A549 (cell line): ENCODE measurements at regions not wholly inside any gene's neighbourhood (a gene's known extent, or its start where the extent isn't known, plus 50 kb on each side); places are given as distances from the start of the nearest gene placed in this dataset.

ENCODE experiments used
- ATAC-seq, 2 experiments: fragments of 200-7000 bp in 1 of 2; fragments of >200 bp in 1 of 2; cut with Nextera tagmentation in 1 of 2; cut with Tn5 transposase in 1 of 2; 3 replicates each; pipeline versions ENCODE4 v1.8.0 to v1.9.1; 2018 to 2020; ENCODE audit warnings: mild to moderate bottlenecking in 1 of 2, moderate library complexity in 1 of 2
- CTCF ChIA-PET: fragments of 300-600 bp; sonication (Branson Sonifier 250); formaldehyde crosslinking; extraction: SDS; loops from one replicate; lab custom pipeline; 2021; ENCODE audit warnings: antibody characterized with exemption, inconsistent platforms; lab: Yijun Ruan, JAX
- POLR2A ChIA-PET: fragments of 350-600 bp; formaldehyde crosslinking; extraction: SDS; loops from one replicate; lab custom pipeline; 2021; ENCODE audit warnings: antibody characterized with exemption, inconsistent platforms; lab: Yijun Ruan, JAX
- DNase-seq, 2 experiments: peaks; one replicate each; pipeline versions ENCODE4 v3.0.0 to v3.0.0-alpha.2; 2011 to 2016; ENCODE audit warnings: low read depth in 1 of 2, low spot score in 1 of 2
- FAIRE-seq: peaks from 2 replicates; lab custom pipeline; 2011; peaks lifted over from hg19 to GRCh38; lab: Jason Lieb, UNC
- H3K27ac ChIP-seq, 2 experiments: fragments of >200 bp; sonication (Bioruptor Twin); formaldehyde crosslinking; 3 replicates each; pipeline ENCODE4 v1.5.1; 2016 to 2017
- H3K4me1 ChIP-seq: fragments of >200 bp; sonication (Bioruptor Twin); formaldehyde crosslinking; 3 replicates; pipeline ENCODE4 v1.6.1; 2016
- H3K4me2 ChIP-seq: fragments of >200 bp; sonication (Bioruptor Twin); formaldehyde crosslinking; 3 replicates; pipeline ENCODE4 v1.6.1; 2016
- H3K4me3 ChIP-seq: fragments of >200 bp; sonication (Bioruptor Twin); formaldehyde crosslinking; 3 replicates; pipeline ENCODE4 v1.5.1; 2016
- H3K9me3 ChIP-seq: fragments of >200 bp; sonication (Bioruptor Twin); formaldehyde crosslinking; 3 replicates; pipeline ENCODE4 v1.6.1; 2016
- ATOH8 ChIP-seq: fragments of 250-450 bp; sonication (Bioruptor Pico); IDR thresholded peaks from 2 replicates; pipeline ENCODE4 v1.5.0; 2020; ENCODE audit warnings: low read depth, mild to moderate bottlenecking, moderate library complexity
- BHLHE40 ChIP-seq: IDR thresholded peaks from 2 replicates; pipeline ENCODE4 v1.6.1; 2012; ENCODE audit warnings: low read depth, low read length, inconsistent platforms
- CBX2 ChIP-seq: fragments of 200-600 bp; sonication (generic); IDR thresholded peaks from 2 replicates; pipeline ENCODE4 v1.6.1; 2016; ENCODE audit warnings: low read depth, mild to moderate bottlenecking, borderline replicate concordance
- E2F6 ChIP-seq: IDR thresholded peaks from 2 replicates; pipeline ENCODE4 v1.6.1; 2012; ENCODE audit warnings: low read depth, borderline replicate concordance
- EHMT2 ChIP-seq: fragments of 200-600 bp; sonication (generic); IDR thresholded peaks from 2 replicates; pipeline ENCODE4 v1.6.1; 2016; ENCODE audit warnings: antibody characterized with exemption, low read depth, mild to moderate bottlenecking, moderate library complexity
- FOSB ChIP-seq: fragments of 250-450 bp; sonication (Bioruptor Pico); IDR thresholded peaks from 2 replicates; pipeline ENCODE4 v1.5.0; 2020; ENCODE audit warnings: mild to moderate bottlenecking, moderate library complexity
- FOSL2 ChIP-seq, 2 experiments: fragments of 450-650 bp in 1 of 2; fragments of >200 bp in 1 of 2; sonication (Bioruptor Twin) in 1 of 2; formaldehyde crosslinking; IDR thresholded peaks; 2 replicates each; pipeline versions ENCODE4 v1.5.0 to v1.6.1; 2016 to 2020; ENCODE audit warnings: mild to moderate bottlenecking in 1 of 2, moderate library complexity in 1 of 2
- GATA3 ChIP-seq: IDR thresholded peaks from 2 replicates; pipeline ENCODE4 v1.6.1; 2012; ENCODE audit warnings: borderline replicate concordance
- HOXA7 ChIP-seq: fragments of 250-450 bp; sonication (Bioruptor Pico); IDR thresholded peaks from 2 replicates; pipeline ENCODE4 v1.5.0; 2020; ENCODE audit warnings: mild to moderate bottlenecking, moderate library complexity
- HOXB13 ChIP-seq: fragments of 250-450 bp; sonication (Bioruptor Pico); IDR thresholded peaks from 2 replicates; pipeline ENCODE4 v1.5.0; 2020; ENCODE audit warnings: low read depth, mild to moderate bottlenecking, moderate library complexity
- KDM5A ChIP-seq: fragments of 200-600 bp; sonication (generic); IDR thresholded peaks from 2 replicates; pipeline ENCODE4 v1.6.1; 2016; ENCODE audit warnings: antibody characterized with exemption, mild to moderate bottlenecking
- MAFK ChIP-seq: fragments of 450-650 bp; IDR thresholded peaks from 2 replicates; pipeline ENCODE4 v1.6.1; 2014; ENCODE audit not compliant: partially characterized antibody
- MAX ChIP-seq: IDR thresholded peaks from 2 replicates; pipeline ENCODE4 v1.6.1; 2012
- MYC ChIP-seq: IDR thresholded peaks from 2 replicates; pipeline ENCODE4 v1.6.1; 2012; ENCODE audit warnings: mild to moderate bottlenecking, inconsistent platforms, low read length, improper control_type of control experiment, borderline replicate concordance
- PBX3 ChIP-seq: IDR thresholded peaks from 2 replicates; pipeline ENCODE4 v1.6.1; 2012
- POLR2AphosphoS2 ChIP-seq: conservative IDR thresholded peaks from 2 replicates; pipeline ENCODE4 v1.6.1; 2012; ENCODE audit warnings: low read length, improper control_type of control experiment, inconsistent platforms
- RARB ChIP-seq: fragments of 250-450 bp; sonication (Bioruptor Pico); IDR thresholded peaks from 2 replicates; pipeline ENCODE4 v1.8.0; 2021; ENCODE audit warnings: mild to moderate bottlenecking, moderate library complexity
- REST ChIP-seq: fragments of 200-600 bp; sonication (generic); IDR thresholded peaks from 2 replicates; pipeline ENCODE4 v1.6.1; 2016; ENCODE audit warnings: antibody characterized with exemption, mild to moderate bottlenecking, moderate library complexity
- RFX5 ChIP-seq: fragments of 450-650 bp; IDR thresholded peaks from 2 replicates; pipeline ENCODE4 v1.7.1; 2014; ENCODE audit warnings: antibody characterized with exemption, mild to moderate bottlenecking, moderate library complexity
- SREBF2 ChIP-seq: fragments of 450-650 bp; IDR thresholded peaks from 2 replicates; pipeline ENCODE4 v1.6.1; 2014; ENCODE audit warnings: mild to moderate bottlenecking, moderate library complexity
- ZC3H11A ChIP-seq: fragments of 450-650 bp; IDR thresholded peaks from 2 replicates; pipeline ENCODE4 v1.6.1; 2014; ENCODE audit warnings: antibody characterized with exemption, mild to moderate bottlenecking
- ZNF302 ChIP-seq: fragments of 250-450 bp; sonication (Bioruptor Pico); IDR thresholded peaks from 2 replicates; pipeline ENCODE4 v1.9.0; 2021; ENCODE audit warnings: inconsistent platforms, mild to moderate bottlenecking, moderate library complexity
- ZSCAN20 ChIP-seq: fragments of 250-450 bp; sonication (Bioruptor Pico); IDR thresholded peaks from 2 replicates; pipeline ENCODE4 v1.8.0; 2022; ENCODE audit warnings: mild to moderate bottlenecking, moderate library complexity
- WGBS: methylation state at CpG from one replicate; pipeline ENCODE4 v1.1.6; 2017; ENCODE audit errors: missing lambda C conversion rate; 5-methylcytosine and 5-hydroxymethylcytosine counted together
- TF ChIP-seq, protein P1 (sequence below): fragments of 150-350 bp; IDR thresholded peaks from 2 replicates; pipeline ENCODE4 v1.6.1; 2014; ENCODE audit warnings: low read depth, mild to moderate bottlenecking, low read length
- TF ChIP-seq, protein P2 (sequence below): fragments of >200 bp; sonication (Bioruptor Twin); formaldehyde crosslinking; IDR thresholded peaks from 3 replicates; pipeline ENCODE4 v1.5.1; 2016
- TF ChIP-seq, protein P3 (sequence below): fragments of >200 bp; sonication (Bioruptor Twin); formaldehyde crosslinking; IDR thresholded peaks from 3 replicates; pipeline ENCODE4 v1.6.1; 2016

DNA sequence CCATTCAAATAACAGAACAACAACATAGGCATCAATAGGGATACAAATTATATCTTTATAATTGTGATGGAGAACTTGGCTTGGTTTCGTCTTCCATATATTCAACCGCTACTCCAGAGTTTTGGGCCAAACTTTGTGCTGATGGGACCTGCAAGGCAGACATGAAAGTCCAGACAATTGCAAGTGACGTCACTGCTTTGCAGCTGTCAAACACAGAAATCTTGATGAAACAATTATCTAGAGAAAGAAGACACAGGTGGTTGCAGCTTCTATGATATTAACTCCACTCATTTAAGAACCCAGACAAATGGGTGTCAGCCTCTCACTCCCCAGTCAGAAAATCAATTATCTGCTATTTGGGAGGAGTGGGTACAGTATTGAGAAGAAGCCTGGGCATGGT lies 390.6 kb downstream of the NUF2 start:
- H3K9me3 ChIP-seq, result no peaks in the 10 kb centered on the region
- no peak overlapping the region for H3K4me2 ChIP-seq
- H3K4me3 ChIP-seq, result no peak overlapping the region
- DNase-seq (no peak), FAIRE-seq (no peak), ATAC-seq (no peak)
- ChIA-PET POLR2A (no interaction called here), CTCF (no interaction called here)
- no peak overlapping the region for H3K27ac ChIP-seq
- H3K4me1 ChIP-seq, result no peaks in the 10 kb centered on the region
- TF ChIP-seq, protein P1, sequence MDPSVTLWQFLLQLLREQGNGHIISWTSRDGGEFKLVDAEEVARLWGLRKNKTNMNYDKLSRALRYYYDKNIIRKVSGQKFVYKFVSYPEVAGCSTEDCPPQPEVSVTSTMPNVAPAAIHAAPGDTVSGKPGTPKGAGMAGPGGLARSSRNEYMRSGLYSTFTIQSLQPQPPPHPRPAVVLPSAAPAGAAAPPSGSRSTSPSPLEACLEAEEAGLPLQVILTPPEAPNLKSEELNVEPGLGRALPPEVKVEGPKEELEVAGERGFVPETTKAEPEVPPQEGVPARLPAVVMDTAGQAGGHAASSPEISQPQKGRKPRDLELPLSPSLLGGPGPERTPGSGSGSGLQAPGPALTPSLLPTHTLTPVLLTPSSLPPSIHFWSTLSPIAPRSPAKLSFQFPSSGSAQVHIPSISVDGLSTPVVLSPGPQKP, result no peak
- TF ChIP-seq HOXA7 (CRISPR knock-in tag), result no peak
- TF ChIP-seq, protein P2, sequence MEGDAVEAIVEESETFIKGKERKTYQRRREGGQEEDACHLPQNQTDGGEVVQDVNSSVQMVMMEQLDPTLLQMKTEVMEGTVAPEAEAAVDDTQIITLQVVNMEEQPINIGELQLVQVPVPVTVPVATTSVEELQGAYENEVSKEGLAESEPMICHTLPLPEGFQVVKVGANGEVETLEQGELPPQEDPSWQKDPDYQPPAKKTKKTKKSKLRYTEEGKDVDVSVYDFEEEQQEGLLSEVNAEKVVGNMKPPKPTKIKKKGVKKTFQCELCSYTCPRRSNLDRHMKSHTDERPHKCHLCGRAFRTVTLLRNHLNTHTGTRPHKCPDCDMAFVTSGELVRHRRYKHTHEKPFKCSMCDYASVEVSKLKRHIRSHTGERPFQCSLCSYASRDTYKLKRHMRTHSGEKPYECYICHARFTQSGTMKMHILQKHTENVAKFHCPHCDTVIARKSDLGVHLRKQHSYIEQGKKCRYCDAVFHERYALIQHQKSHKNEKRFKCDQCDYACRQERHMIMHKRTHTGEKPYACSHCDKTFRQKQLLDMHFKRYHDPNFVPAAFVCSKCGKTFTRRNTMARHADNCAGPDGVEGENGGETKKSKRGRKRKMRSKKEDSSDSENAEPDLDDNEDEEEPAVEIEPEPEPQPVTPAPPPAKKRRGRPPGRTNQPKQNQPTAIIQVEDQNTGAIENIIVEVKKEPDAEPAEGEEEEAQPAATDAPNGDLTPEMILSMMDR, result no peak
- no peak for TF ChIP-seq ATOH8 (CRISPR knock-in tag)
- TF ChIP-seq, protein P3, sequence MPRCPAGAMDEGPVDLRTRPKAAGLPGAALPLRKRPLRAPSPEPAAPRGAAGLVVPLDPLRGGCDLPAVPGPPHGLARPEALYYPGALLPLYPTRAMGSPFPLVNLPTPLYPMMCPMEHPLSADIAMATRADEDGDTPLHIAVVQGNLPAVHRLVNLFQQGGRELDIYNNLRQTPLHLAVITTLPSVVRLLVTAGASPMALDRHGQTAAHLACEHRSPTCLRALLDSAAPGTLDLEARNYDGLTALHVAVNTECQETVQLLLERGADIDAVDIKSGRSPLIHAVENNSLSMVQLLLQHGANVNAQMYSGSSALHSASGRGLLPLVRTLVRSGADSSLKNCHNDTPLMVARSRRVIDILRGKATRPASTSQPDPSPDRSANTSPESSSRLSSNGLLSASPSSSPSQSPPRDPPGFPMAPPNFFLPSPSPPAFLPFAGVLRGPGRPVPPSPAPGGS, result no peak
- no peak for TF ChIP-seq BHLHE40
- TF ChIP-seq SREBF2, result no peak
- no peak for TF ChIP-seq E2F6
- no peak for TF ChIP-seq POLR2AphosphoS2
- TF ChIP-seq ZSCAN20, result no peak
- no peak for TF ChIP-seq CBX2
- no peak for TF ChIP-seq PBX3
- TF ChIP-seq RARB, result no peak
- no peak for TF ChIP-seq GATA3
- TF ChIP-seq RFX5, result no peak
- 23% methylated on average over 3 of the region's 3 CpGs for WGBS

- H3K4me1 ChIP-seq, result no peaks in the 10 kb centered on the region
- POLR2A ChIA-PET, result no interaction called here
- no peak for DNase-seq
- FAIRE-seq, result no peak
- ATAC-seq, result no peak
- H3K27ac ChIP-seq, result no peak overlapping the region
- 1% methylated on average over 3 of the region's 3 CpGs for WGBS
- H3K4me2 ChIP-seq, result no peak overlapping the region
- H3K9me3 ChIP-seq, result peaks cover 7% of the 10 kb centered on the region; the same call in 2 of the 3 replicates
- no peak overlapping the region for H3K4me3 ChIP-seq
- CTCF ChIA-PET, result no interaction called here
- TF ChIP-seq ZC3H11A (no peak), SREBF2 (no peak), HOXB13 (CRISPR knock-in tag) (no peak), MAX (no peak), KDM5A (no peak), FOSB (CRISPR knock-in tag) (no peak), EHMT2 (no peak), MYC (no peak), HOXA7 (CRISPR knock-in tag) (no peak), MAFK (no peak), ZNF302 (CRISPR knock-in tag) (no peak), FOSL2 (IDR thresholded peaks at IDR 0.05) (no peak), FOSL2 (CRISPR knock-in tag; IDR thresholded peaks at IDR 0.05) (no peak), REST (no peak)
- TF ChIP-seq, protein P3, result no peak
Measured at GRCh38 chr1:163720294-163720693, 398.5 kb downstream of the NUF2 start.
